ENCODE measurements at regions not wholly inside any gene's neighbourhood (a gene's known extent, or its start where the extent isn't known, plus 50 kb on each side); places are given as distances from the start of the nearest gene placed in this dataset.

DNA sequence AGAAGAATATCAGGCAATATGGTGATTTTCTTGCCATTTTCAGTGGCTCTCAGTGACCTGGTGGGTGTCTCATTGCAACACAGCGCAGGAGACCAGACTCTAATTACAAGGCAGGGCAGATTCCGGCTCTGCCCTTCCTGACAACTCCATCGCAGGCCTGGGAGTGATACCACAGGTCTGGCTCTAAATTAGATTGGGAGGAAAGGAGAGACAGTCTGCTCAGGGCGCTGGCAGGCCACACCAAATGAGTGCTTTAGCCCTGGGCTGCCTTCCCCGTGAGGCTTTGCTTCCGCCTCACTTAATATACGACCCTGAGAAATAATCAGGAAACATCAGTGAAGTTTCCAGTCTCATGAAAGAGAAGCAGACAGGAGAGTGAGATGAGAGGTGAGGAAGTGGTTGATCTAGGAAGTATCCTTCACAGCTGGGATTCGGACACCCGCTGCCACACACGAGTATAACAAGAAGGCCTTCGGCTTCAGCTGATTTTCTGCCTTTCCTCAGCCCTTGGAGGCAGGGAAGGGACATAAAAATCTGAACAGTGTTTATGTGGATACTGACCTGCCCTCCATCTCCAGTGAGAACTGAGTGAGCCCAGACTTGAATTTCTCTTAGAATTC, 73.7 kb upstream of the PROK2 start:
- no peak for DNase-seq (ENCODE audit: low read depth in 3 of 3)

DNA sequence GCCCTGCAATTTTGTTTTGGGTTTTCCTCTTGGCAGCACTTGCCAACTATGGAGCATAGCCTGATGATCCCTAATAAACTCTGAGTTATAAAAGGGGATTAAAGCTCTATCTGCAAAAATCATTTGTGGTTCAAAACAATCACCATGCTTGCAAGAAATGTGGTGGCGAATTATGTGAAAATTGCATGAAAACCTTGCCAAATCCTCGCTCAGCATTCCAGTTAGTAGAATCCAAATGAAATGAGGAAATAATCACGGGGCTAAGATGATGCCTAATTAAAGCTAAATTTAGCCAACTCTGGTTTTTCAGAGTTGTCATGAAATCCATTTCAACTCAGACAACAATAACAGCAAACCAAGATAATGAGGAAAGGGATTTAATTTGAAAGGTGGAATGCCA, 73.0 kb upstream of the PROK2 start:
- DNase-seq (ENCODE audit: low read depth in 3 of 3) = no peak

DNA sequence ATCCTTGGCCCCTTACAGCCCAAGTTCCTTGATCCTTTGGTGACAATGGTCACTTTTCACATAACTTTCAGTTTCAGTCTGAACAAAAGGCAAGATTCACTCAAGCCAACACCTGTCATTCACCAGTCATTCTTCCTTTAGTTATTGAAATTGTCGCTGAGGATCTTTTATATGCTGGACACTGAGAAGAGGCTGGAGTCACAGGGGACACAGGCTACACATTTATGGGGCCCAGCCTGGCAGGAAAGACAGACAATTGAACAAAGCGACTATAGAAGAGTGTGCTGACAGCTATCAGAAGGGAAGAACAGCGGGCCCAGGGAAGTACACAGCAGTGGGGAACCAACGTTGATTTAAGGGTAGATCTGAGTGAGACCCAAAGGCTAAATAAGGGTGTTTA, 69.8 kb upstream of the PROK2 start:
- DNase-seq (ENCODE audit: low read depth in 3 of 3) = no peak

DNA sequence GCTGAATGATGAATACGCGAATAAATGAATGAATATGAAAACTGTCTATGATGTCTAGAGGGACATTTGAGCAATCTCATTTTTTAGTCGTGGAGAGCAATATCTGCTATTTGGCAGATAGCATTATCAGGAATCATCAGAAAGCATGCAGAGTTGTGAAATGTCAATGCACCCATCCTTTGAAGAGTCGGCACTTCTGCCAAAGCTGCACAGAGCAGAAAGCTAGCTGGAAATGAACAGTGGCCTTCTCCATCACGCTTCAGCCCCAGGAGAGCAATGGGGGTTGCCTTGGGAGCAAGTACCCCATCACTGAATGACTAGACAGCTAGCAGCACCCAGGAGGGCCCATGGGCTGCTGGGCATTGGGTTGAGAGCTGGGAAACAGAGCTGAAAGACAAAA, 69.1 kb upstream of the PROK2 start:
- DNase-seq (ENCODE audit: low read depth in 3 of 3) = no peak

DNA sequence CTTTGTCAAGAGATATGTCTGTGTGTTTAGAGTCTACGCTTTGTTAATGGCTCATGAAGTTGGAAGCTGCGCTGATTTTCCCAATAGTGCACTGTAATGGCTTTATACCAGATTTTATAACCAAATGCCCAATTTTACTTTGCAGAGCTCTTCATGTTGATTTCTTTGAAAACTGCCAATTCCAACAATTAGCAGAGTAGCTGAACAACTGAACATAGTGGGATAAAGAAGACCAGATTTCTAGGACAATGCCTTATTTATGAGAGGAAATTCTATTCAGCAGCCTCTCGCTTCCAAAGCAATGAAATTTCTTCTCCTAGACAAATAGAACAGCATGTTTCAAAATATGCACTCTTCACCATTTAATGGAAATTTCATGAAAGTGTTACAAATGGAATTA, 66.9 kb upstream of the PROK2 start:
- DNase-seq (ENCODE audit: low read depth in 3 of 3) = no peak

DNA sequence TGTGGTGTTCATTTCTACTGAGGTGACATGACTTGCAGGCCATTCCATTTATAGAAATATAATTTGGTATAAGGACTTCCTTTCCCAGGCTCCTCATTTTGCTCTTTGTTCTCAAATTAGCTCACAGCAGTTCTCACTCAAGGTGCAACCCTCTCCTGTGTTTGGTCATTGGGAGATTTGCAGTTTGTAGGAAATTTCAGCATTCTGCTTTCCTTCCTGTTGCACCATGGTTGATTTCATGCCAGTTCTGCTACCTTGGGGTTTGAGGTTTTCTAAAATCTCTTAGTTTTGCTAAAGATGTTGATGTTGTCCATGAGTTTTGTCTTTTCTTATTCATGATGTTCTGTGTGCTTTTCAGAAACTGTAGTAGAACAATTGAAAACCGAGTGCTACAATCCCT, 65.7 kb upstream of the PROK2 start:
- no peak for DNase-seq (ENCODE audit: low read depth in 3 of 3)

DNA sequence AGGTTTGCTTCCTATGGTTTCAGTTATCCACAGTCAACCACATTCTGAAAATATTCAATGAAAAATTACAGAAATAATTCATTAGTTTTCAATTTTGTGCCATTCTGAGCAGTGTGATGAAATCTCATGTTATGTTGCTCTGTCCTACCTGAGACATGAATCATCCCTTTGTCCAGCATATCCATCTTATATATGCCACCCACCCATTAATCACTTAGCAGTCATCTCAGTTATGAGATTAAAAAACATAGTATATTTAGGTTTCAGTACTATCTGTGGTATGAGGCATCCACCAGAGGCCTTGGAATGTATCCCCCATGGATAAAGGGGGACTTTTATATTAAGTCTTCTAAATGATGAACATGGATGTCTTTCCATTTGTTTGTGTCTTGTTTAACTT, 64.7 kb upstream of the PROK2 start:
- no peak for DNase-seq (ENCODE audit: low read depth in 3 of 3)

DNA sequence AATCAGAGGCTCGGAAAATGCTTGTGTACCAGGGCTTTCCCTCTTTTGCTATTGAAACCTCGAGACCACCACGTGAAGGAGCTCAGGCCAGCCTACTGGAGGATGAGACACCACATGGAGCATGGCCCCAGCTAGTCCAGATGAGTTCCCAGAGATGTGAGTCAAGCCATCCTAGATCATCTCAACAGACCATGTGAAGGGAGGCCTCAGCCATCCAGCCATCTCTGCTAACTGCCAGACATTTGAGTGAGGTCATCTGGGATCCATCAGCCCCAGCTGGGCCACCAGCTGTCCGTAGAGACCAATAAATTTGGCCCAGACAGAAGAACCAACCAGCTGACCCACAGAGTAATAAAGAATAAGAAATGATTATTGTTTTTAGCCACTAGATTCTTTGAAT, 62.8 kb upstream of the PROK2 start:
- no peak for DNase-seq (ENCODE audit: low read depth in 3 of 3)

DNA sequence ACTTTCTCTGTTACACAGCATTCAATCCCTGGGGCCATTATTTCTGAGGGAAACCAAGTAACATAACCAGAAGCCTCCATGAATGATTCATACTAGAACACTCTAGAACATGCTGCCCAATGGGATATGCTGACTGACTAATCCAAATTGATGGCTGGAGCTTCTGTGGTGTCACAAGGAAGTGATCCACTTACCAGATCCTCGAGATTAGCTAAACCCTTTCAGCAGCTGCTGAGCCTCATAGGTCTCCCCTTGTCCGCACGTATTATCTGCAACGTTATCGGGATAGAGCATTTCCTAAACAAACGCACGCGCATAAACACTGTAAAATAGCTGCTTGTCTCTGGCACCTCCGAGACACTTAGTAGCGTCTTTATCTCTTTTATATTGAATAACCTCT, 61.2 kb upstream of the PROK2 start:
- DNase-seq (ENCODE audit: low read depth in 3 of 3) = no peak

DNA sequence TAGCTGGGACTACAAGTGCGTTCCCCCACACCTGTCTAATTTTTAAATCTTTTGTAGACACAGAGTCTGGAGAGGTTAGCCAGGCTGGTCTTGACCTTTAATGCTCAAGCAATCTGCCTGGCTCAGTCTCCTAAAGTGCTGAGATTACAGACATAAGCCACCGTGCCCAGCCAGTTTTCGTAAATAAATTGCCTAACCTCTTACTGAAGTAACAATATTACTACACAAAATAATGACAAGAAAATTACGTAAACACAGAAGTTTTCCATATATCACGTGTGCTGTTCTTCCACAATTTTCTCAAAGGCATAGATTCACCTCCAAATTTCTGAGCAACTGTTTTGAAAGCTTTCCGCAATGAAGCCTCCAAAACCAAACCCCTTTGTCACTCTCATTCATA, 58.1 kb upstream of the PROK2 start:
- DNase-seq (ENCODE audit: low read depth in 3 of 3) = no peak

DNA sequence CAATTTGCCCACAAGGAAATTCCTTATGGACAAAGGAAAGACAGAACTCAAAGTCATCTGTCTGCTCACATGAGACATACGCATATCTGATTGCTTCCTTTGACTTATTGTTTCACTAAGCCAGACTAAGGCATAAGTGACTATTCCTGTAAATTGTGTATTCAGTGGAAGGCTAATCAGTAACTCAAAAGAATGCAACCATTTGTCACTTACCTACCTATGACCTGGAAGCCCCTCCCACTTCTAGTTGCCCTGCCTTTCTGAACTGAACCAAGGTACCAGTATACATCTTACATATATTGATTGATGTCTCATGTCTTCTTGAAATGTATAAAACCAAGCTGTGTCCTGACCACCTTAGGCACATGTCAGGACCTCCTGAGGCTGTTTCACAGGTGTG, 53.5 kb upstream of the PROK2 start:
- no peak for DNase-seq (ENCODE audit: low read depth in 3 of 3)
